Thoracic aorta (tissue), 2 donors: ENCODE measurements at regions not wholly inside any gene's neighbourhood (a gene's known extent, or its start where the extent isn't known, plus 50 kb on each side); places are given as distances from the start of the nearest gene placed in this dataset.

Experiments
- ATAC-seq: fragments of 150-250 bp; one replicate; pipeline ENCODE4 v1.8.0; 2017; ENCODE audit warnings: low read depth; ENCODE audit not compliant: insufficient number of reproducible peaks, low FRiP score
- DNase-seq: peaks from one replicate; pipeline ENCODE4 v3.0.0-alpha.2; 2020; ENCODE audit warnings: low spot score
- H3K27ac ChIP-seq, 2 donors: fragments of 200-600 bp; sonication (generic); 1 replicate in 1 of 2; 2 replicates in 1 of 2; pipeline ENCODE4 v1.5.1; 2016; ENCODE audit warnings: mild to moderate bottlenecking in 2 of 2, moderate library complexity in 2 of 2
- H3K27me3 ChIP-seq: fragments of 200-600 bp; sonication (generic); replicated peaks from 2 replicates; pipeline ENCODE4 v1.6.0; 2016; ENCODE audit warnings: mild to moderate bottlenecking; ENCODE audit not compliant: insufficient read depth
- H3K36me3 ChIP-seq: fragments of 200-600 bp; sonication (generic); one replicate; pipeline ENCODE4 v1.5.1; 2016
- H3K4me1 ChIP-seq, 2 donors: fragments of 200-600 bp; sonication (generic); 1 replicate in 1 of 2; 2 replicates in 1 of 2; pipeline versions ENCODE4 v1.5.1 to v1.6.0; 2016; ENCODE audit warnings: low read depth in 2 of 2, mild to moderate bottlenecking in 1 of 2; ENCODE audit not compliant: control insufficient read depth in 1 of 2
- H3K4me3 ChIP-seq: fragments of 200-600 bp; sonication (generic); 2 replicates; pipeline ENCODE4 v1.5.1; 2016; ENCODE audit warnings: mild to moderate bottlenecking
- H3K9me3 ChIP-seq: fragments of 200-600 bp; sonication (generic); 2 replicates; pipeline ENCODE4 v1.5.1; 2016
- CTCF ChIP-seq: fragments of 200-600 bp; sonication (generic); IDR thresholded peaks from one replicate; pipeline ENCODE4 v1.5.1; 2019; ENCODE audit warnings: antibody characterized with exemption

- Histone ChIP-seq H3K27me3 (no peaks in the 10 kb centered on the region), H3K36me3 (no peaks in the 10 kb centered on the region), H3K4me3 (no peak overlapping the region), H3K4me1 (no peaks in the 10 kb centered on the region), H3K27ac (no peak overlapping the region), H3K9me3 (no peaks in the 10 kb centered on the region)
- ATAC-seq (no peak), DNase-seq (no peak)
- no peak for TF ChIP-seq CTCF
Measured at GRCh38 chr11:129533395-129533794, 157.7 kb downstream of the BARX2 start.

- ATAC-seq (no peak), DNase-seq (no peak)
- H3K36me3 ChIP-seq = no peaks in the 10 kb centered on the region
- H3K4me3 ChIP-seq = no peak overlapping the region
- no peak for TF ChIP-seq CTCF
- no peaks in the 10 kb centered on the region for H3K27me3 ChIP-seq
- H3K9me3 ChIP-seq = no peaks in the 10 kb centered on the region
- H3K4me1 ChIP-seq = no peaks in the 10 kb centered on the region
- no peak overlapping the region for H3K27ac ChIP-seq
Measured at GRCh38 chr11:129536338-129536737, 160.7 kb downstream of the BARX2 start.

- no peak for ATAC-seq
- no peak for TF ChIP-seq CTCF
Measured at GRCh38 chr11:129538323-129538722, 162.7 kb downstream of the BARX2 start.

GRCh38 chr11:129543515-129544290, 168.1 kb downstream of the BARX2 start:
- Histone ChIP-seq H3K36me3 (no peaks in the 10 kb centered on the region), H3K9me3 (no peaks in the 10 kb centered on the region), H3K27ac (no peak overlapping the region), H3K4me1 (no peaks in the 10 kb centered on the region), H3K27me3 (no peaks in the 10 kb centered on the region), H3K4me3 (no peak overlapping the region)
- TF ChIP-seq CTCF = no peak
- no peak for DNase-seq
- no peak for ATAC-seq

More at GRCh38 chr11:129538323-129538722, 162.7 kb downstream of the BARX2 start:
- Histone ChIP-seq H3K27me3 (no peaks in the 10 kb centered on the region), H3K27ac (no peak overlapping the region), H3K9me3 (no peaks in the 10 kb centered on the region), H3K4me1 (no peaks in the 10 kb centered on the region), H3K4me3 (no peak overlapping the region), H3K36me3 (no peaks in the 10 kb centered on the region)
- no peak for DNase-seq

GRCh38 chr11:129544691-129545090, 169.0 kb downstream of the BARX2 start:
- Histone ChIP-seq H3K27me3 (no peaks in the 10 kb centered on the region), H3K9me3 (no peaks in the 10 kb centered on the region), H3K27ac (no peak overlapping the region), H3K4me1 (no peaks in the 10 kb centered on the region), H3K4me3 (no peak overlapping the region), H3K36me3 (no peaks in the 10 kb centered on the region)
- DNase-seq (no peak), ATAC-seq (no peak)
- no peak for TF ChIP-seq CTCF
